Central memory CD8-positive, alpha-beta T cell (primary cell): ENCODE measurements at regions not wholly inside any gene's neighbourhood (a gene's known extent, or its start where the extent isn't known, plus 50 kb on each side); places are given as distances from the start of the nearest gene placed in this dataset.

Source experiments
- ATAC-seq: fragments of 150-1000 bp; cut with Tn5 transposase; replicated peaks from 2 replicates; pipeline ENCODE4 v1.10.0; 2022; ENCODE audit warnings: mild to moderate bottlenecking, moderate FRiP score, moderate number of reproducible peaks; ENCODE audit not compliant: poor library complexity, severe bottlenecking; ENCODE audit errors: extremely low read depth
- DNase-seq, 2 donors: peaks; one replicate each; pipeline ENCODE4 v3.0.0; 2021; ENCODE audit warnings: low spot score in 2 of 2
- H3K27ac Mint-ChIP-seq: one replicate; pipeline ENCODE4 v1.8.0; 2022; ENCODE audit warnings: low read depth, mild to moderate bottlenecking, moderate library complexity, mixed read lengths
- H3K27me3 Mint-ChIP-seq: one replicate; pipeline ENCODE4 v1.8.0; 2022; ENCODE audit warnings: mixed read lengths
- H3K36me3 Mint-ChIP-seq: one replicate; pipeline ENCODE4 v1.8.0; 2022; ENCODE audit warnings: mild to moderate bottlenecking, moderate library complexity, mixed read lengths; ENCODE audit not compliant: insufficient read depth
- H3K4me1 Mint-ChIP-seq: one replicate; pipeline ENCODE4 v1.8.0; 2022; ENCODE audit warnings: mixed read lengths
- H3K4me3 Mint-ChIP-seq: one replicate; pipeline ENCODE4 v1.8.0; 2022; ENCODE audit warnings: mild to moderate bottlenecking, moderate library complexity, mixed read lengths
- H3K9me3 Mint-ChIP-seq: one replicate; pipeline ENCODE4 v1.8.0; 2022; ENCODE audit warnings: mixed read lengths

DNA sequence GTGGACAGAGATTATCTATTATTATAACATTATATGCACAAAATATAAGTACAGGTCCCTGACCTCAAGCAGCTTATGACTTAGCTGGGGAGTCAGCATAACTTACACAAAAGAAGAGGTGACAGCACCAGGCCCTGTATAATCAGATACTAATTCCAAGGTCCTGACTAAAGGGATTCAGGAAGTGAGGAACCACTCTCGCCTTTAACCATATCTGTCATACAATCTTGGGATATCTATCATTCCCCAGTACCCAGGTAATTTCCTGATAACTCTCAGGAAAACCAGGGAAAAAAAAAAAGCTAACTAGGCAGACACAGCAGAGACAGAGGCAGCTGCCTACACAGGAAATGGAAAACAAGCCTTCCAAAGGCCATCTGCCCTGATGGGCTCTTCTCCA lies 78.5 kb upstream of the CAMK1G start:
- H3K9me3 Mint-ChIP-seq: peaks cover 9% of the 10 kb centered on the region
- no peak for DNase-seq

DNA sequence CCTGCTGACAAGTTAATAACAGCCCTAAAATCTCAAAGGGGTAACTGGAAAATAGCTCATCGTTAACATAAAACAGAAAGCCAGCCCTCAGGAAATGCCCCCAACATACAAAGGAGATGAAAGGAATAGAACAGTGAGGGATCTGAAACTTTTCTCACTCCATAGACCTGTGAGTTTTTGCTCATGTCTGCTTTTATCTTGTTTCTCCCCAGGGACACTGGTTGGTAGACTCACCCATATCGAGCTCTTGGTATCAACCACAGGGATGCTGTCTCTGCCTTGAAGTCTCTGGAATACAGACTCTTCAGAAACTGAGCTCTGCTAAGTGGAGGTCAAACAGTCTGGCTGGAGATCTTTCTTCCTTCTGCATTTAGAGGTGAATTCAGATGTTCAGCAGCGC lies 77.4 kb upstream of the CAMK1G start:
- ATAC-seq (no peak), DNase-seq (no peak)
- Mint-ChIP-seq H3K27ac (no peak overlapping the region), H3K4me1 (no peaks in the 10 kb centered on the region), H3K27me3 (peaks cover 27% of the 10 kb centered on the region), H3K36me3 (no peaks in the 10 kb centered on the region), H3K9me3 (peaks cover 4% of the 10 kb centered on the region), H3K4me3 (no peak overlapping the region)

More for the DNA sequence above, 78.5 kb upstream of the CAMK1G start:
- Mint-ChIP-seq H3K4me3 (no peak overlapping the region), H3K27ac (no peak overlapping the region), H3K36me3 (no peaks in the 10 kb centered on the region), H3K27me3 (peaks cover 38% of the 10 kb centered on the region), H3K4me1 (no peaks in the 10 kb centered on the region)
- no peak for ATAC-seq

DNA sequence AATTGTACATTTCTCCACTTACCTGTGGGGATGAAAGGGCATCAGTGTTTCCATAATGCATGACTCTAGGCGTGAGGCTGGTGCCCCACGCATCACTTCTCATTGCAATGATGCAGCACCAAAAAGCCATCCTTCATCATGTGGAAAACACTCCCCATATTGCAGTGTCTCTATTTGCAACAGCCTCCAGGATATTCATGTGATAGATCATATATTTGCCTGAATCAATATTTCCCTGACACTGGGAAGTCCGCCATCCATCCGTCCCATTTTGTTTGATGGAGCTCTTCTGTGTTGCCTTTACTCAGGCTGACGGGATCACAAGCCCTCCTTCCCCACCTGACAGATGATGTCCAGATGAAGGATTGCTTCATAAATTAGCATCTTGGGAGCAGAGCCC lies 74.5 kb upstream of the CAMK1G start:
- H3K36me3 Mint-ChIP-seq: no peaks in the 10 kb centered on the region
- no peak overlapping the region for H3K27ac Mint-ChIP-seq
- no peak overlapping the region for H3K4me3 Mint-ChIP-seq
- DNase-seq: no peak
- H3K4me1 Mint-ChIP-seq: no peaks in the 10 kb centered on the region
- H3K27me3 Mint-ChIP-seq: peaks cover 22% of the 10 kb centered on the region
- no peaks in the 10 kb centered on the region for H3K9me3 Mint-ChIP-seq
- ATAC-seq: no peak

DNA sequence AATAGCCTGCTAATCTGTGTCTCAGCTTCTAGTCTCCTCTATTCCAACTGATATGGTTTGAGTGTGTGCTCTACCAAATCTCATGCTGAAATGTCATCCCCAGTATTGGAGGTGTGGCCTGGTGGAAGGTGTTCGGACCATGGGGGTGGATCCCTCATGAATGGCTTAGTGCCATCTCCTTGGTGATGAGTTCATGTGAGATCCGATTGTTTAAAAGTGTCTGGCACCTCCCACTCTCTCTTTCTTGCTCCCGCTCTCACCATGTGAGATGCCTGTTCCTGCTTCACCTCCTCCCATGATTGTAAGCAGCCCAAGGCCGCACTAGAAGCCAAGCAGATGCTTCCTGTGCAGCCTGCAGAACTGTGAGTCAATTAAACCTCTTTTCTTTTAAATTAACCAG lies 73.5 kb upstream of the CAMK1G start:
- peaks cover 22% of the 10 kb centered on the region for H3K27me3 Mint-ChIP-seq
- no peaks in the 10 kb centered on the region for H3K4me1 Mint-ChIP-seq

DNA sequence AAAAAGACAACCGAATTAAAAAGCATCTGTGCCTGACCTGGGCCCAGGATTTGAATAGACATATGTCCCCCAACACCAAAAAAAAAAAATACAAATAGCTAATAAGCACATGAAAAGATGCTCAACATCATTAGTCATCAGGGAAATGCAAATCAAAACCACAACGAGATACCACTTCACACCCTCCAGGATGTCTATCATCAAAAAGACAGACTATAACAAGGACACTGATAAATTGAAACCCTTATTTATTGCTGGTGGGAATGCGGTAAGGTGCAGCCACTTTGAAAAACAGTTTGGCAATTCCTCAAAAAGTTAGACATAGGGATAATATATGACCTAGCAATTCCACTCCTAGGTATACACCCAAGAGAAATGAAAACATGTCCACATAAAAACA lies 72.3 kb upstream of the CAMK1G start:
- no peak overlapping the region for H3K27ac Mint-ChIP-seq
- DNase-seq: no peak
- H3K4me3 Mint-ChIP-seq: no peak overlapping the region
- no peaks in the 10 kb centered on the region for H3K36me3 Mint-ChIP-seq
- peaks cover 10% of the 10 kb centered on the region for H3K27me3 Mint-ChIP-seq
- ATAC-seq: no peak
- H3K9me3 Mint-ChIP-seq: no peaks in the 10 kb centered on the region
- H3K4me1 Mint-ChIP-seq: no peaks in the 10 kb centered on the region

More for the DNA sequence above, 73.5 kb upstream of the CAMK1G start:
- DNase-seq (no peak), ATAC-seq (no peak)
- no peaks in the 10 kb centered on the region for H3K36me3 Mint-ChIP-seq
- no peak overlapping the region for H3K27ac Mint-ChIP-seq
- no peaks in the 10 kb centered on the region for H3K9me3 Mint-ChIP-seq
- H3K4me3 Mint-ChIP-seq: no peak overlapping the region

DNA sequence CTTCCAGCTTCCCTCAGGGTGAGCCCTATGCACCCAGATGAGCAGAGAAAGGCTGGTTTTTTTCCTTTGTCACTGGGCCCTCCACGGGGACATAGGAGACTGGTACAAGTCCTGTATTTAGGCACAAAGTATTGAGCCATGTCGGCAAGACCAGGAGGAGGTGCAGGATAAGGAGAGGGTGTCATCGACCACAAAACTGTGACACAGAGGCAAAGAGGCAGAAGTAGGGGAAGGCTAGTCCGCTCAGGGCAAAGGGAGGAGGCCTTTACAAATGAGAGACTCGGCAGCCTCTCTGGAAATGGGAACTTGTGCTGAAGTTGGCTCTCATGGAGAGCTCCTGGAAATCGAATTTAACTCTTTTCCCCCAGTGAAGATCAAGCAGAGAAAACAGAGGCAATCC lies 70.7 kb upstream of the CAMK1G start:
- DNase-seq: no peak
- H3K4me1 Mint-ChIP-seq: no peaks in the 10 kb centered on the region
- H3K36me3 Mint-ChIP-seq: no peaks in the 10 kb centered on the region
- no peak for ATAC-seq
- peaks cover 4% of the 10 kb centered on the region for H3K27me3 Mint-ChIP-seq
- H3K27ac Mint-ChIP-seq: no peak overlapping the region
- H3K4me3 Mint-ChIP-seq: no peak overlapping the region
- H3K9me3 Mint-ChIP-seq: no peaks in the 10 kb centered on the region

DNA sequence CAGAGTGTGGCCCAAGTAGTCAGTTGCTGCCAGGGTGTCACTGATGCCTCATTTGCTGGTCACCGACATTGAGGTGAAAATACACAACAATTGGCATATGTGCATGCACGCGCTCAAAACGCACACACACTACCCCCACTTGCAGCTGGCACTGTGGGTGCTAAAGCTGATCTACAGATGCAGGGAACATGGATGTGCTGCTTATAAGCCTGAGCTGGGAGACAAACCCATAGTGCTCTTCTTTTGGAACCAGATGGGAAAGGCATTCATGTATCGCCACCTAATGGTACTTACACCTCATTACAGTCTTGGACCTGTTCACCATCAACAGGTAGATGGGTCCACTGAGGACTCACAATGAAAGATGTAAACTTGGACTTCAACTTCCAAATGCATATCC lies 70.3 kb upstream of the CAMK1G start:
- Mint-ChIP-seq H3K4me3 (no peak overlapping the region), H3K27ac (no peak overlapping the region), H3K4me1 (no peaks in the 10 kb centered on the region), H3K27me3 (peaks cover 8% of the 10 kb centered on the region), H3K36me3 (no peaks in the 10 kb centered on the region), H3K9me3 (no peaks in the 10 kb centered on the region)
- no peak for ATAC-seq
- DNase-seq: no peak

DNA sequence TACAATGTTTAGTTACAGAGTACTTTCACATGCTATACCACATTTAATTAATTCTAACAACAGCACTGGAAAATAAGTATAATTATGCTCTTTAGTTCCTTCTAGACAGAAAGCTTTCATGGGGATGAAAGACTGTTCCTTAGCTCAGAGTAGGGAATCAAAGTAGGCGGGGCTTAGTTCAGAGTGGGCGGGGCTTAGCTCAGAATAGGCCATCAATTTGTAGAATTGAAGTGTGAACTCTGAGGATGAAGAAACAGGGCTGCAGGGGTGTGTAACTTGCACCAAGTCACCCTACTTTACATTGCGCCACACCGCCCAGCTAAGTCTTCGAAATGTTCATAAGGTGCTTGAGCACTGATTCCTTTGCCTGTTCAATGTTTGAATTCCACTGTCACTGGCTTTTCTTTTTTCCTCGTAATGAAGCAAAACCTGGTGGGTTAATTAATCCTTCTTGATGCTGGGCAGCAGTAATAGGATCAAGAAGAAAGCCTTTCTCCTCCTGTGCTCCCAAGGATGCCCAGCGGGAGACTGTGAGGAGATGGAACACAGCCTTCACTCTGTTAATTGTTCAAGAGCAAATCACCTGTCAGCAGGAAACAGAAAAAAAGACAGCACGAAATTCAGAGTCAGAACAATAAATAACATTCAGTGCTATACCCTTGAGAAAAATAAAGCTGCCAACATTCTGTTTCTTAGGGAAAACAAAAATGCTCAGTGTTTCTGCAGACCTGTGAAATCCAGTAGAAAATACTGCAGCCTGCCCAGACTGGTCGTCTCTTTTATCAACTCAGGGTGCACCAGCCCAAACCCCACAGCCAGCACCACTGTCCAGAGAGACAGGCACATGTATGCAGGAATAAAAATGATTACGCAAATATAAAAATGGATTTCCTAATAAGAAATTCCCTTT lies 66.5 kb upstream of the CAMK1G start:
- H3K36me3 Mint-ChIP-seq: no peaks in the 10 kb centered on the region
- no peak for ATAC-seq
- H3K9me3 Mint-ChIP-seq: no peaks in the 10 kb centered on the region
- no peaks in the 10 kb centered on the region for H3K4me1 Mint-ChIP-seq
- no peak for DNase-seq
- no peak overlapping the region for H3K27ac Mint-ChIP-seq
- no peak overlapping the region for H3K4me3 Mint-ChIP-seq
- peaks cover 22% of the 10 kb centered on the region for H3K27me3 Mint-ChIP-seq

DNA sequence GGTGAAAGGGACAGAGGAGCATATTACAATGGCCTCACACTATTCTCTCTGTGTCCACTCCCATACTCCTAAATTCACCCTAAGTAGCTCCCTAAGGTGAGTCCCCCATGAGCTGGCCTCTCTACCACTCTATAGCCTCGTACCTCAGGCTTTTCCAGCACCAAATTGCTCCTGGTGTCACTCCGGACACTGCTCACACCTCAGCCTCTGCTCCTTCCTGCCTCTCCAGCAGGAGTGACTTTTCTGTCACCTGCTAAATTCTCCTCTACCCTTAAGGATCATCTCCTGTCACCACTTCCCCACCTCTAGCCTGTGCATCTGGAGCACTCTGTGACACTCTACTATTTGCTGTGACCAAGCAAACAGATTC lies 65.8 kb upstream of the CAMK1G start:
- Mint-ChIP-seq H3K4me1 (no peaks in the 10 kb centered on the region), H3K9me3 (no peaks in the 10 kb centered on the region), H3K27me3 (peaks cover 28% of the 10 kb centered on the region), H3K4me3 (no peak overlapping the region), H3K27ac (no peak overlapping the region), H3K36me3 (no peaks in the 10 kb centered on the region)
- ATAC-seq: no peak
- DNase-seq: no peak

DNA sequence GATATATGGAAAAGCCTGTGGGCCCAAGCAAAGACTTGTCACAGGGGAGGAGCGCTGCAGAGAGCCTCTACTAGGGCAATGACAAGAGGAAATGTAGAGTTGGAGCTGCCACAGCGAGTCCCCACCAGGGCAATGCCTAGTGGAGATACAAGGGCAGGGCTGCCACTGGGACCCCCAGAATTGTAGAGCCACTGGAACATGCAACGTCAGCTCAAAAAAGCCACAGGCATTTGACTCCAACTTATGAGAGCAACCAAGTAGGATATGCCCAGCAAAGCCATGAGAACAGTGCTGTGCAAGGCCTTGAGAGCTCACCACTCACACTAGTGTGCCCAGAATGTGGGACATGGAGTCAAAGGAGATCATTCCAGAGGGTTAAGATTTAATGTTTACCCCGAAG lies 63.7 kb upstream of the CAMK1G start:
- ATAC-seq: no peak
- Mint-ChIP-seq H3K4me3 (no peak overlapping the region), H3K36me3 (no peaks in the 10 kb centered on the region), H3K4me1 (no peaks in the 10 kb centered on the region), H3K9me3 (no peaks in the 10 kb centered on the region), H3K27me3 (peaks cover 35% of the 10 kb centered on the region), H3K27ac (no peak overlapping the region)
- DNase-seq: no peak

DNA sequence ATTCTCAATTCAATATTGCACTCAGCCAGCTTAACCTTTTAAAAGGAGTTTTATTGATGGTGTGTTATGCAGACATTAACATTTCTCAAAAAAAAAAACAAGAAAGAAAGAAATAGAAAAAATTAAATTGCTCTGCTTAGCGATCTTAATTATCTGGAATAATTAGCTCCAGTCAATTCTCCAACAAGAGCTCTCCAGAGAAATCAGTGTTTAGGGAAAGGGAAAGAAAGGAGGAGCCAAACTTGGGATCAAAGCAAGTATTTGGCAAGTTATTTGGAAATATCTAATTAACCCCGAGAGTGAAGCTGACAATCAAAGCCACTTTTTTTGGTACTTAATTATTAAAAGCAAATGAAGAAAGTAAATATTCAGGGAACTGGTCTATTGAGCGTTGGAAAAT lies 60.7 kb upstream of the CAMK1G start:
- H3K4me3 Mint-ChIP-seq: no peak overlapping the region
- ATAC-seq: no peak
- H3K27ac Mint-ChIP-seq: no peak overlapping the region
- no peak for DNase-seq
- H3K4me1 Mint-ChIP-seq: no peaks in the 10 kb centered on the region
- peaks cover 45% of the 10 kb centered on the region for H3K27me3 Mint-ChIP-seq
- H3K36me3 Mint-ChIP-seq: no peaks in the 10 kb centered on the region
- H3K9me3 Mint-ChIP-seq: no peaks in the 10 kb centered on the region

DNA sequence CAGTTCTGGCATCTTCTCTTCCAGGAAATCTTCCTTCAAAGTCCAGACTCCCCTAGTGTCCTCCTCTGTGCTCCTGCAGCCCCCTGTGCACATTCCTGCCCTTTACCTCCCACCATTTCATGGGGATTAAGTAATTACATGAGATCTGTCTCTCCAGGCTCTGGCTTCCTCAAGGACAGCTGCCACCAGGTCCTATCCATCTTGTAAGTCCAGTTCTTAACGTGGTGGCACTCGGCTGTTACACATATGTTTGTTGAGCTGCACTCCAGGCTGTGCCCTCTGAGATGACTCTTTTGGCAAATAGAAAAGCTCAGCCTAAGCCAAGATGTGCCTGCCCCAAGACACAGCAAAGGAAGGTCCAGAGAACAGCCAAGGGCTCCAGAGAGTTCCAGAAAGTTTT lies 57.4 kb upstream of the CAMK1G start:
- no peaks in the 10 kb centered on the region for H3K36me3 Mint-ChIP-seq
- H3K4me1 Mint-ChIP-seq: no peaks in the 10 kb centered on the region
- ATAC-seq: no peak
- no peak for DNase-seq
- H3K27me3 Mint-ChIP-seq: peaks cover 49% of the 10 kb centered on the region
- H3K27ac Mint-ChIP-seq: no peak overlapping the region
- H3K4me3 Mint-ChIP-seq: no peak overlapping the region
- H3K9me3 Mint-ChIP-seq: no peaks in the 10 kb centered on the region

DNA sequence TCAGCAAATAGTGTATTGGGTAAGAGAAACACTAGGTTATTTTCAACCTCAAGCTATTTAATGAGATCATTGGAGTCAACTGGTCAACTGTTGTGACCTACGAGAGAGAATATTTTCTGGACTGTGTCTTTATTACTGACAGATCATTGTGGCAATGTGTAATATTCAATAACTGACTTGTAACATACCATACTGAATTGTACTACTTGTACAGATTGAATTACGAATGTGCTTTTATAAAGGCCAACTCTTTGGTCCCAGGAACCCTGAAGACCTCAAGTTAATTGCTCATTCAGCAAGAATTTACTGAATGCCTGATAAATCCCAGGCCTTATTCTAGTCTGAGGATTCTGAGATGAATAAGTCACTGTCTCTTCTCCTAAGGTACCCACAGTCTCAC lies 56.1 kb upstream of the CAMK1G start:
- Mint-ChIP-seq H3K36me3 (no peaks in the 10 kb centered on the region), H3K4me3 (no peak overlapping the region), H3K9me3 (no peaks in the 10 kb centered on the region), H3K4me1 (no peaks in the 10 kb centered on the region), H3K27ac (no peak overlapping the region), H3K27me3 (peaks cover 54% of the 10 kb centered on the region)
- no peak for ATAC-seq
- no peak for DNase-seq
